ENCODE measurements at regions not wholly inside any gene's neighbourhood (a gene's known extent, or its start where the extent isn't known, plus 50 kb on each side); places are given as distances from the start of the nearest gene placed in this dataset.

DNA sequence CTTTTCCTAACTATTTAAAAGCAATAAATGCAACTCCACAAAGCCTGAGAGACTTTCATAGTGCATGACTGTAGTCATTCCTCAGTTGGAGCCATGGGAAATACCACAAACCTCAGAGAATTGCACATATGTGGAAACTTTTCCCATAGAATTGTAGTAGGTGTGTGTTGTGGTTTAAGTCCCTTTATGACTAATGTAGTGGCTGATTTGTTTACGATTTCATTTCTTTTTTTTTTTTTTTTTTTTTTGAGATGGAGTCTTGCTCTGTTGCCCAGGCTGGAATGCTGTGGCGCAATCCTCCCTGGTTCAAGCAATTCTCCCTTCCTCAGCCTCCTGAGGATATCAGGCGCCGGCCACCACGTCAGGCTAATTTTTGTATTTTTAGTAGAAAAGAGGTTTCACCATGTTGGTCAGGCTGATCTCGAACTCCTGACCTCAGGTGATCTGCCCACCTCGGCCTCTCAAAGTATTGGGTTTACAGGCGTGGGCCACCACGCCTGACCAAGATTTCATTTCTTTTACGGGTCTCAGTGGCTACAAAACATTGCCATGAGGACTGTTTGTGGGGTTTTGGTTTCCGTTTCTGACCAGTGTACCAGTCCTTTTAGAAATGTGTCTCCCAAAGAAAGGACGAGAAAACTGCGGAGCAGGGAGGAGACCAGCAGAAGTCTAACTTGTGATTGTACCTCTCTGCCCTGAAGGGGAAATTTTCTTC, 212.1 kb upstream of the MARCKS start:
- H3K9me3 ChIP-seq (replicated peaks; ENCODE audit: control insufficient read depth, insufficient read depth, low read length), result no peaks in the 10 kb centered on the region
- TF ChIP-seq JUN (IDR thresholded peaks at IDR 0.05; ENCODE audit: borderline replicate concordance, insufficient read depth, insufficient read length, low read depth) (no peak), POLR2A (IDR thresholded peaks at IDR 0.05; ENCODE audit: low read depth, low read length) (no peak), GATA2 (IDR thresholded peaks at IDR 0.05; ENCODE audit: insufficient read depth, insufficient read length, low read depth, low read length) (no peak), POLR2AphosphoS5 (IDR thresholded peaks at IDR 0.05; ENCODE audit: insufficient read depth, low read depth, low read length) (no peak), CTCF (IDR thresholded peaks at IDR 0.05; ENCODE audit: extremely low read depth in 1 of 2, insufficient read depth in 1 of 2, low read depth in 1 of 2, low read length in 2 of 2) (no peak), EZH2 (IDR thresholded peaks at IDR 0.05; ENCODE audit: borderline replicate concordance, low read depth, low read length, severe bottlenecking) (no peak), MYC (IDR thresholded peaks at IDR 0.05; ENCODE audit: low read depth, low read length) (no peak), FOS (IDR thresholded peaks at IDR 0.05; ENCODE audit: borderline replicate concordance, insufficient read depth, low read length) (no peak)
- TF ChIP-seq, protein P1, sequence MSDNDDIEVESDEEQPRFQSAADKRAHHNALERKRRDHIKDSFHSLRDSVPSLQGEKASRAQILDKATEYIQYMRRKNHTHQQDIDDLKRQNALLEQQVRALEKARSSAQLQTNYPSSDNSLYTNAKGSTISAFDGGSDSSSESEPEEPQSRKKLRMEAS (IDR thresholded peaks at IDR 0.05; ENCODE audit: insufficient read depth, insufficient read length), result no peak
- no peaks in the 10 kb centered on the region for H3K79me2 ChIP-seq (ENCODE audit: control insufficient read depth, insufficient read depth, low read length)
- H3K4me2 ChIP-seq (ENCODE audit: insufficient read depth, low read length), result no peak overlapping the region
- H3K9me1 ChIP-seq (replicated peaks; ENCODE audit: control insufficient read depth, extremely low read depth, insufficient read depth, low read length), result no peaks in the 10 kb centered on the region
- no peaks in the 10 kb centered on the region for H3K36me3 ChIP-seq (ENCODE audit: control insufficient read depth in 2 of 2, extremely low read depth in 1 of 2, insufficient read depth in 2 of 2, low read length in 2 of 2)
- intact Hi-C loops (cut with micrococcal nuclease), result no loop called here
- no peaks in the 10 kb centered on the region for H3K4me1 ChIP-seq (ENCODE audit: control insufficient read depth, extremely low read depth, insufficient read depth, low read length)
- POLR2A ChIA-PET, result no interaction called here
- H4K20me1 ChIP-seq (replicated peaks; ENCODE audit: control insufficient read depth, extremely low read depth, insufficient read depth, low read length), result no peaks in the 10 kb centered on the region
- H3K27me3 ChIP-seq (ENCODE audit: control insufficient read depth in 2 of 2, insufficient read depth in 2 of 2, low read length in 2 of 2), result no peaks in the 10 kb centered on the region
- dilution Hi-C loops (cut with MboI; ENCODE audit: extremely low pct_ligation_motif_present, low sequenced_read_pairs), result no loop called here
- no peak overlapping the region for H3K4me3 ChIP-seq (replicated peaks in 1 of 3; ENCODE audit: insufficient read depth in 1 of 3, low read depth in 1 of 3, low read length in 3 of 3)
- no peak overlapping the region for H3K9ac ChIP-seq (replicated peaks; ENCODE audit: extremely low read depth, insufficient read depth, low read length)
- CTCF ChIA-PET, result no interaction called here
- no peak for FAIRE-seq
- no peak overlapping the region for H3K27ac ChIP-seq (ENCODE audit: insufficient read depth, low read depth, low read length)
- no TSS peak for BruUV-seq (replicated peaks)
- H2AFZ ChIP-seq (ENCODE audit: low read depth, low read length), result no peak overlapping the region
- DNase-seq (ENCODE audit: low read depth, low spot score), result no peak

Data from endothelial cell of umbilical vein (primary cell).